Lung microvascular endothelial cell (primary cell): ENCODE measurements at regions not wholly inside any gene's neighbourhood (a gene's known extent, or its start where the extent isn't known, plus 50 kb on each side); places are given as distances from the start of the nearest gene placed in this dataset.
A peak's percentile ranks its signal among the peaks of the same experiment; 100 is the strongest.

Experiments used
- DNase-seq, 2 donors: peaks; one replicate each; pipeline versions ENCODE4 v3.0.0 to v3.0.0-alpha.2; 2010; ENCODE audit warnings: low read depth in 2 of 2

- no peak for DNase-seq
Observed at GRCh38 chr6:24987446-24988115, 51.8 kb upstream of the RIPOR2 start.

DNA sequence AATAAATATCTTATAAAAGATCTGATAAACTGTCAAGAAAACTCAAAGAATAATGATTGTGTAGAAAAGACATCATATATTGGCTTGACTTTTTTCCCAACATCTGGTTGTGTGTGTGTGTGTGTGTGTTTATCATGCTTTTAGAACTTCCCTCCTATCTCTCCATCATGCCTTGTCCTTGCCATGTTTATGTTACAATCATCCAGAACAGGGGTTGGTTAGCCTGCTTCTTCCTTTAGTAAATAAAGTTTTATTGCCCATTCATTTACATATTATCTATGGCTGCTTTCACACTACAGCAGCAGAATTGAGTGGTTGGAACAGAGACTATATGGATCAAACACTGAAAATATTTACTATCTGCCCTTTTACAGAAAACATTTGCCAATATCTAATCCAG is 52.8 kb upstream of the RIPOR2 start:
- DNase-seq, result no peak

GRCh38 chr6:24990236-24990845 is 54.6 kb upstream of the RIPOR2 start:
- peak in 1 of 2 donors; percentile 7 for DNase-seq

DNA sequence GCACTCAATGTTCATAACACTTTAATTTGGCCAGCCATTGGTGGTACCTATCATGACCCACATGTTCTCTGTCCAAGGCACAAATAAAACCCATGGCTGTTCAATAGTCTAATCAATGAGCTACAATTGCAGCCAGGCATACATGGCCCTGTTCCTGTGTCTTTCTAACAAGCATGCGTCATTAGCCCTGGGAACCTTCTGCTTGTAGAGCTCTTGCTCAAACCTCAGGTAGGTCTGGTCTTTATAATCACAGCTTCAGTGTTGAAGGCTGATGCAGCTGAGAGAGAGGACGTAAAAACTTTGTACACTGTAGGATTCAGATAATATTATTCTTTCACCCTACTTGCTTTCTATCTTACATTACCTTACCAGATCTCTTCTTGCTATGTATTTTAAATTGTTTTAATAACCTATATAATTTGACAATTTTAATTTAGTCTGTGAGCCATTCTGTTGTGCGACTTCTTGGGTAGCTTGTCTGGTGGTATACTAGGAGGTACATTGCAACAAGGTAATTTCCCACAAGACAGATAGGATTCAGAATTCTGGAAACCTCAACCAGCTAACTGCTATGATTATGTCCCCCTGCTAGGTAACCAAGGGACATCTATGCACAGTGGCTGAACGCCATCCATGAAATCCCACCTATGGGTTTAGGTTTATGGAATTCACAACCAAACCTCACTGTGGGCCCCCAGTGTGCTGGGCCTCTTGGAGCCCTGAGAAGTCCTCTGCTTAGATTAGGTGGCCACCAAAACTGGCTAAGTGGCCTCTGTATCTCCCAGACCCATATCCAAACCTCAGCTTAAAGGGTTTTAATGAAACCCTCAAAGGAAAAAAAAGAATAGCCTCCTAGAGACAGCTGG is 55.4 kb upstream of the RIPOR2 start:
- no peak for DNase-seq

DNA sequence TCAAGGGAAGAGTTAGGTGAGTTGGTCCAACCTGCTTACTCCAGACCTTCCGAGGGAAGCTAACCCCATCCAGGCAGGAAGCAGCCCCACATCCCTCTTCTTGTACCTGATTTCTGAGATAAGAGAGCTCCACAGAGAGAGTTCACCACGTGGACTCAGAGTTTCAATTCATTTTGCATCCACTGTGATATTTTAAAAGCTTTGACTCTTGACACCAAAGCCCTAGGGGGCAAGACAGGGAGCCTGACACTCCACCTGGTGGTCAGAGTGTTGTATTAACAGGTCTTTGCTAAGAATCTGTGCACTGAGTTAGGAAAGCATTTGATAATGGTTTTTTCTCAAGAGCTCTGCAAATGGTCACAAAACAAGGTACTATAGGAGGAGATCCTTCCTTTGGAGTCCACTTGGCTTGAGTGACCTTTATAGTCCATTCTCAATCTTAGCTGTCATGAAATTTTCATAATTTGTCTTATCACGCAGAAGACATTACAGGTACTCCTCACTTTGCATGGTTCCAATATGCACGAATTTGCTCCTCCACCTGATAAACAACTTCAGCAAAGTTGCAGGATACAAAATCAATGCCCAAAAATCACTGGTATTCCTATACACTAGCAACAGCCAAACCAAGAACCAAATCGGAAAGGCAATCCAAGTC is 56.2 kb upstream of the RIPOR2 start:
- DNase-seq, result peak; percentile 41 to 46

GRCh38 chr6:24994812-24995211 is 59.1 kb upstream of the RIPOR2 start:
- DNase-seq, result no peak

DNA sequence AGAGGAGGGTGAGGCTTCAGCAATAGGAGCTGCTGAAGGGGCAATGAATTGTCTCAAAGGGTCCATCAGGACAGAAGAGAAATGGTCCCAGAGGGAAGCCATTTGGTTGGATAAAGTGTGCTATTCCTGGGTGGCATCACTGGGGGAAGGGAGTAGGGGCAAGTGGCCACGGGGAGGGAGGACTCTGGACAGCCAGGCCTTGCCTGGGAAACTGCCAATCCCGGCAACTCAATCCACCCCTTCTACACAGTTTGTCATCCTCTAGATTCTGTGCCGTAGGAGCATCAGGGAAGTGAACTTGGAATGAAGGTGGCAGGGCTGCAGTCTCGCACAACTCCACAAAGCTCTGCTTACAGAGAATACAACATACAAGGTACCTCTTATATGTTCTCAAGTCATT is 59.5 kb upstream of the RIPOR2 start:
- no peak for DNase-seq

GRCh38 chr6:24996269-24996836 is 60.6 kb upstream of the RIPOR2 start:
- no peak for DNase-seq

DNA sequence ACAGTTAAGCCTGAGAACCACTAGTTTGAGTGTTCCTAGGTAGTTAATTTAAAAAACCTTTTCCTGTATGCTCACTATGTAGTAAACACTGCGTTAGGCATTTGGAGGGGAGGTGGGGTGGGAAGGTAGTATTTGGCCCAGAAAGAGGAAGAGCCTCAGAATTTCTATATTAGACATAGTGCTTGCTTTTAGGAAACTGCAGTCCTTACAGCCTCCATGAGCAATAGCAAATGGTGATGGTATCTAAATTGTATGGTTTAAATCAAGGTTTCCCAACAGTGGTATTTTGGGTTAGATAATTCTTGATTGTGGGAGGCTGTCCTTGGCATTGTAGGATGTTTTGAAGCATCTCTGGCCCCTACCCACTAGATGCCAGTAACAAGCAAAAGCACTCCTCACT is 61.5 kb upstream of the RIPOR2 start:
- DNase-seq, result no peak

DNA sequence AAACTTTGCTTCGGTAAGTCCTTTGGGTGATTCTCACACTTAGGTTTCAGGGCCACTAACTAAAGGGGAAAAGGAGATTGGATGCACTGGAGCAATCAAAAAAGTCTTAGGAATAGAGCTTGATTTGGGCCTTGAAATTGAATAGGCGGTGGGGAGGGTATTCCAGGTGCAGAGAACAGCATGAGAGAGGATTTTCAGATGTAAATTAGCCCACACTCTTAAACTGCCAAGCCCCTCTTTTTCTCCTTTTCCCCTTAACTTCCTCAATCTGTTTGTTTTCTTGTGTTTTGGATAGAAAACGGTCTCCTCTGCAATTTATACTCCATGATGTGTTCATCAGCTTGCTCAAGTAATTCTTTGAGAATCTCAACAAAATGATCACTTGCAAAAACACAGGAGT is 62.1 kb upstream of the RIPOR2 start:
- no peak for DNase-seq

DNA sequence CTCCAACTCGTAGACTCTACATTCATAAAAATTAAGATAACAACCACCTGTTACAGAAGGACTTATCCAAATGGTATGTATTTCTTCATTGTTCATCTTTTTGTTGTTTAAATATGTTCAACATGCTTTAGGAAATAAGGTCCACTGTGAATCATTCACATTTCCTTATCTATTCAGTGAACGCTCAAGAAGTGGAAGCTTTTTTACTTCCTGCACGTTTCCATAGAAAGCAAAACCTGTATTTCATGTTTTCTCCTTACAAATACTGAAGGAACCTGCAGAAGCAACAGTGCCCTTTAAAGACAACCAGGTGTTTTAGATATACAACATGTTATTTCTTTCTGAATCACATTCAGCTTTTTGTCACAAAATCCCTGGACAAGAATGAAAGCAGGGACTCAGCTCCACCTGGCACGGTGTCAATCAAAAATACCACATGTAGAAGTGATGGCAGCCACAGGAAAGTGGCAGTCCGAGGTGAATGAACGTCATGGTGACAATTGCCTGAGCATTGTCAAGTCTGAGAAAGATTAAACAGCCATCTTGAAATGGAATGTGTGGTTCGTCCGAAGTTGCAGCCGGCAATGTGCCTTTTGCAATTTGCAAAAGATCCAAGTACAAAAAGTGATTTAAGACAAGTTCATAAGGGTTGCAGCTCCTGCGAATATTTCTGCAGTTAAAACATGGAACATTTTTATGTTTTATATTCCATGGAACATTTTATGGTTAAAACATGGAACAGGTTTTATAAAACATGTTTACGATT is 66.7 kb upstream of the RIPOR2 start:
- DNase-seq, result peak; percentile 7 to 22

- no peak for DNase-seq
Observed at GRCh38 chr6:25004357-25004756, 68.6 kb upstream of the RIPOR2 start.

- DNase-seq, result no peak
Observed at GRCh38 chr6:25005010-25005409, 69.2 kb upstream of the RIPOR2 start.

DNA sequence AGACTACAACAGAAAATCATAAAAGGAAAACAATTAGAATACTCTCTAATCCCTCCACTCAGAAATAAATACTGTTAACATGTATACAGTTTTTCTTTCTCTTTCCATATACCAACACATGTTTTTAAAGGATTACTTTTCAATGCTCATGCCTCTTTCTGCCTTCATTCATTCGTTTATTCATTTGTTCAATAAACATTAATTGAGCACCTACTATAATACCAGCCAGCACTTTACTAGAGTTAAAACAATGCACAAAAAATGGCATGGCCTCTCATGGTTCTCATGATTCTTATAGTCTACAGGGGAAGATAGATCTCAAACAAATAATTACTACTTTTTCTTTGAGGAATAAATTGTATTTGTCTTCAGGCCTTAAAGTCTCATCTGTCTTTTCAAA is 70.3 kb upstream of the RIPOR2 start:
- no peak for DNase-seq

DNA sequence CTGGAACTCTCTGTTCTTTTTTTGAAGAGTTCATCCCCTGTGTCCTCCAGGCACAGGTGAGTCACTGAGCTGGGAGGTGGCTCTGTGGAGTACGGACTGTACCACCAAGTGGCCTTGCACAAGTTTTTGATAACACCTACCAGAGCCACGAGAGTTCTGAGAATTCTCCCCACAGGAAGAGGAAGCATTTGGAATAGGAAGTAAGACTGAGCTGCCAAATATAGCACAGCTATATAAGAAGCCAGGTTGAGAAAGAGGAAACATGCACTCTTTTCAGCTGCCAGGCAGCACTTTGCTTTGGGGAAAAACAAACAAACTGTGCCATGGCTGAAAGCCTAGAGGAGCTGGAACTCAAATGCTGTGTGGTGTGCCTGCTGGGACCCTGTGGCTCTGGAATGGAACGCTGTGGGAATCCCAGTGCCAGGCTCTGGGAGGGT is 70.8 kb upstream of the RIPOR2 start:
- DNase-seq, result peak; percentile 42 to 64

GRCh38 chr6:25007269-25007699 is 71.5 kb upstream of the RIPOR2 start:
- no peak for DNase-seq

DNA sequence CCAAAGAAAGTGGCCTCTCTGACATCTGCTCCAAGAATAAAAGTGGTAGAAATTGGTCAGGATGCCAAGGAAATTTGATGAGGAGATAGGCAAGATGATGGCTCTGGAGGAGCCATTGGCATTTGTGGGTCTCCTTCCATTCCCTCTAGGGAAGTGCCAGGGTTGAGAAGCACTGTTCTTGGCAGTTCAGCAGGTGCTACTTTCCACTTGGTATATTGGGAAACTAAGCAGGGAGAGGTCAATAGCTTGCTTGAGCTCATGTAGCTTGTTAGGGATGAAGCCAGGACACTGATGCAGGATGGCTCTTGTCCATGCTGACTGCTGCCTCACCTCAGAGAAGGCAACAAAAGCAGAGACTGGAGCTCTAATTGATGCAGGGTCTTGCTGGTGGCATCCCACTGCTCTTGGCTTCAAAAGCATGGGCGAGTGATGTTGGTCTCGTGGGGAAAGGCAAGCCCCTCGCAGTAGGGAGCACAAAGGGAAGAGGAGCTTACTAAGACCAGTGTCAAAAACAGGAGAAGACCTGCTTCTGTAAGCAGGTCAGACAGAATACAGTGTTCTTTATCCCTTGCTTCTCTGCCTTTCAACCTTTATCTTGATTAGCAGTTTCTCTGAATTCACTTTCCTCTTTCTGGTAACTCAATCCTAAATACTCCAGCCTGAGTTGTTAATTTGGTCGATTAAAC is 73.1 kb upstream of the RIPOR2 start:
- DNase-seq, result no peak

GRCh38 chr6:25009393-25009710 is 73.6 kb upstream of the RIPOR2 start:
- no peak for DNase-seq

GRCh38 chr6:25010176-25010575 is 74.4 kb upstream of the RIPOR2 start:
- no peak for DNase-seq

DNA sequence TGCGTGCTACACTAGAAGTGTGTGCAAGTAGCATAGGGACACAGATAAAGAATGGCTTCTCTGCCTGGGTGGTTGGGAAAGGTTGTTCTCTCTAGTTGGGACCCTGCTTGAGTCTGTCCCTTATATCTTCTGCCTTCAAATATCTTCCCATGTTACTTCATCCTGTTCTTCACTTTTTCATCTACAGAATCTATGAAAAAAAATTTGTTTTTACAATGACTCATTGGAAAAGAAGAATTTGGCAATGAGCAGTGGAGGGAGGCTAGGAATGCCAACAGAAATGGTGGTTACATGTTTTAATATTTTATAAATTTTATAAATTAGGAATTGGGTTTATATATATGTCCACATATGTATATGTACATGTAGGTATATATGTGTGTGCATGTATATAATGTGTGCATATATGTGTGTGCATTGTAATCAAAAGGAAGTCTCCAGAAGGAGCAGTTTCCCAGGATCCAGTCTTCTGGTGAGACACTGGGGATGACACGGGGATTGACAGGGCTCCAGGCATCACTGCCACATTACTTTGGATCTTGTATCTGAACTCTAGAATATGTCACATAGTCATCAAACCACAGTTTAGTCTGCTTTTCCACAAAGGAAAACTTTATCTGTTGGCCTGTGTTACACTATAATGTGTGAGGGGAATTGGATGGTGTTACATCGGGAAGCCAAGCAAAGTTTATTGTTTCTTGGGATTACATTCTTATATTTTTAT is 75.3 kb upstream of the RIPOR2 start:
- peak in 1 of 2 donors; percentile 36 for DNase-seq
